HEK293 (cell line): ENCODE measurements at regions not wholly inside any gene's neighbourhood (a gene's known extent, or its start where the extent isn't known, plus 50 kb on each side); places are given as distances from the start of the nearest gene placed in this dataset.

Source experiments
- CTCF ChIA-PET: fragments of 350-600 bp; formaldehyde crosslinking; extraction: SDS; loops from one replicate; lab custom pipeline; 2021; ENCODE audit warnings: antibody characterized with exemption; lab: Yijun Ruan, JAX
- POLR2A ChIA-PET: fragments of 300-600 bp; formaldehyde crosslinking; extraction: SDS; loops from one replicate; lab custom pipeline; 2020; ENCODE audit warnings: antibody characterized with exemption, inconsistent platforms; lab: Yijun Ruan, JAX
- H3K27ac ChIP-seq: fragments of 200-500 bp; sonication (Bioruptor generic); 2 replicates; pipeline ENCODE4 v1.5.1; 2014; ENCODE audit warnings: low read depth, low read length, control low read depth, inconsistent platforms; ENCODE audit errors: extremely low read depth
- H3K36me3 ChIP-seq, 2 experiments: fragments of 200-500 bp in 1 of 2; sonication (Bioruptor generic) in 1 of 2; 1 replicate in 1 of 2; 2 replicates in 1 of 2; pipeline ENCODE4 v1.5.1; 2014 to 2017; ENCODE audit warnings: inconsistent platforms in 2 of 2, low read length in 2 of 2; ENCODE audit not compliant: control insufficient read depth in 2 of 2, insufficient read depth in 1 of 2
- H3K4me1 ChIP-seq: fragments of 200-500 bp; sonication (Bioruptor generic); 2 replicates; pipeline ENCODE4 v1.5.1; 2014; ENCODE audit warnings: mild to moderate bottlenecking, low read length, inconsistent platforms; ENCODE audit not compliant: control insufficient read depth, insufficient read depth
- H3K4me3 ChIP-seq: 2 replicates; pipeline ENCODE4 v1.5.1; 2011; ENCODE audit warnings: low read depth, mild to moderate bottlenecking, control low read depth, low read length, moderate library complexity
- H3K9me3 ChIP-seq: fragments of 200-500 bp; sonication (Bioruptor generic); 2 replicates; pipeline ENCODE4 v1.5.1; 2014; ENCODE audit warnings: low read depth, low read length, inconsistent platforms; ENCODE audit not compliant: control insufficient read depth, insufficient read depth
- KLF16 ChIP-seq: fragments of 450-650 bp; formaldehyde crosslinking; IDR thresholded peaks from 2 replicates; pipeline ENCODE4 v1.5.1; 2017; ENCODE audit warnings: missing biosample characterization, missing genetic modification characterization
- KLF9 ChIP-seq: fragments of 450-650 bp; formaldehyde crosslinking; IDR thresholded peaks from 2 replicates; pipeline ENCODE4 v1.5.1; 2016; ENCODE audit warnings: missing biosample characterization, missing genetic modification characterization, low read depth
- MYNN ChIP-seq: fragments of 450-650 bp; formaldehyde crosslinking; IDR thresholded peaks from 2 replicates; pipeline ENCODE4 v1.5.1; 2016; ENCODE audit warnings: missing biosample characterization, missing genetic modification characterization, borderline replicate concordance
- MZF1 ChIP-seq: fragments of 450-650 bp; formaldehyde crosslinking; IDR thresholded peaks from 2 replicates; pipeline ENCODE4 v1.5.1; 2017; ENCODE audit warnings: missing biosample characterization, missing genetic modification characterization, borderline replicate concordance
- SP2 ChIP-seq: fragments of 450-650 bp; formaldehyde crosslinking; IDR thresholded peaks from 2 replicates; pipeline ENCODE4 v1.5.1; 2016; ENCODE audit warnings: missing biosample characterization, missing genetic modification characterization
- SP7 ChIP-seq: fragments of 450-650 bp; formaldehyde crosslinking; IDR thresholded peaks from 2 replicates; pipeline ENCODE4 v1.5.1; 2016; ENCODE audit warnings: missing biosample characterization, missing genetic modification characterization
- ZBTB20 ChIP-seq: fragments of 450-650 bp; formaldehyde crosslinking; IDR thresholded peaks from 2 replicates; pipeline ENCODE4 v1.5.1; 2016; ENCODE audit warnings: missing biosample characterization, missing genetic modification characterization
- ZNF132 ChIP-seq: fragments of 450-650 bp; formaldehyde crosslinking; IDR thresholded peaks from 2 replicates; pipeline ENCODE4 v1.5.1; 2017; ENCODE audit warnings: missing biosample characterization, missing genetic modification characterization, borderline replicate concordance
- ZNF2 ChIP-seq: fragments of 450-650 bp; formaldehyde crosslinking; IDR thresholded peaks from 2 replicates; pipeline ENCODE4 v1.5.1; 2016; ENCODE audit warnings: missing biosample characterization, missing genetic modification characterization
- ZNF248 ChIP-seq: fragments of 450-650 bp; formaldehyde crosslinking; IDR thresholded peaks from 2 replicates; pipeline ENCODE4 v1.5.1; 2017; ENCODE audit warnings: missing biosample characterization, missing genetic modification characterization
- ZNF274 ChIP-seq, 2 experiments: fragments of 200-500 bp in 1 of 2; fragments of 450-650 bp in 1 of 2; sonication (Bioruptor generic) in 1 of 2; formaldehyde crosslinking in 1 of 2; IDR thresholded peaks; 2 replicates each; pipeline versions ENCODE4 v1.5.1 to v1.6.1; 2014 to 2016; ENCODE audit warnings: borderline replicate concordance in 1 of 2, inconsistent platforms in 1 of 2, low read length in 1 of 2, missing biosample characterization in 1 of 2, missing genetic modification characterization in 1 of 2
- ZNF366 ChIP-seq: fragments of 450-650 bp; formaldehyde crosslinking; conservative IDR thresholded peaks from 2 replicates; pipeline ENCODE4 v1.5.1; 2016; ENCODE audit warnings: missing biosample characterization, missing genetic modification characterization
- ZNF391 ChIP-seq: fragments of 450-650 bp; formaldehyde crosslinking; IDR thresholded peaks from 2 replicates; pipeline ENCODE4 v1.5.1; 2016; ENCODE audit warnings: low read depth, missing biosample characterization, missing genetic modification characterization, borderline replicate concordance
- ZNF416 ChIP-seq: fragments of 450-650 bp; formaldehyde crosslinking; IDR thresholded peaks from 2 replicates; pipeline ENCODE4 v1.5.1; 2016; ENCODE audit warnings: missing biosample characterization, missing genetic modification characterization
- ZNF48 ChIP-seq: fragments of 450-650 bp; formaldehyde crosslinking; IDR thresholded peaks from 2 replicates; pipeline ENCODE4 v1.5.1; 2016; ENCODE audit warnings: missing biosample characterization, missing genetic modification characterization
- ZNF501 ChIP-seq: fragments of 450-650 bp; formaldehyde crosslinking; IDR thresholded peaks from 2 replicates; pipeline ENCODE4 v1.5.1; 2016; ENCODE audit warnings: missing biosample characterization, missing genetic modification characterization
- ZNF514 ChIP-seq: fragments of 450-650 bp; formaldehyde crosslinking; IDR thresholded peaks from 2 replicates; pipeline ENCODE4 v1.5.1; 2016; ENCODE audit warnings: missing biosample characterization, missing genetic modification characterization
- ZNF530 ChIP-seq: fragments of 450-650 bp; formaldehyde crosslinking; IDR thresholded peaks from 2 replicates; pipeline ENCODE4 v1.5.1; 2016; ENCODE audit warnings: low read depth, missing biosample characterization, missing genetic modification characterization
- ZNF571 ChIP-seq: fragments of 450-650 bp; formaldehyde crosslinking; IDR thresholded peaks from 2 replicates; pipeline ENCODE4 v1.5.0; 2017; ENCODE audit warnings: missing biosample characterization, missing genetic modification characterization
- ZNF596 ChIP-seq: fragments of 450-650 bp; IDR thresholded peaks from 2 replicates; pipeline ENCODE4 v1.5.0; 2018; ENCODE audit warnings: missing biosample characterization, mild to moderate bottlenecking, missing genetic modification characterization, moderate library complexity
- ZNF76 ChIP-seq: fragments of 450-650 bp; formaldehyde crosslinking; IDR thresholded peaks from 2 replicates; pipeline ENCODE4; 2016; ENCODE audit warnings: low read depth, missing biosample characterization, missing genetic modification characterization, borderline replicate concordance
- ZSCAN16 ChIP-seq: fragments of 450-650 bp; formaldehyde crosslinking; IDR thresholded peaks from 2 replicates; pipeline ENCODE4 v1.5.1; 2016; ENCODE audit warnings: missing biosample characterization, missing genetic modification characterization
- TF ChIP-seq, protein P1 (sequence below): fragments of 450-650 bp; formaldehyde crosslinking; IDR thresholded peaks from 2 replicates; pipeline ENCODE4 v1.5.1; 2016; ENCODE audit warnings: missing biosample characterization, missing genetic modification characterization
- TF ChIP-seq, protein P2 (sequence below): fragments of 450-650 bp; formaldehyde crosslinking; IDR thresholded peaks from 2 replicates; pipeline ENCODE4; 2016; ENCODE audit warnings: missing biosample characterization, missing genetic modification characterization
- TF ChIP-seq, protein P3 (sequence below): IDR thresholded peaks from 2 replicates; pipeline ENCODE4 v1.6.1; 2011; ENCODE audit warnings: mild to moderate bottlenecking, low read depth, low read length, borderline replicate concordance
- TF ChIP-seq, protein P4 (sequence below): fragments of 450-650 bp; formaldehyde crosslinking; IDR thresholded peaks from 2 replicates; pipeline ENCODE4 v1.5.1; 2016; ENCODE audit warnings: missing biosample characterization, missing genetic modification characterization

DNA sequence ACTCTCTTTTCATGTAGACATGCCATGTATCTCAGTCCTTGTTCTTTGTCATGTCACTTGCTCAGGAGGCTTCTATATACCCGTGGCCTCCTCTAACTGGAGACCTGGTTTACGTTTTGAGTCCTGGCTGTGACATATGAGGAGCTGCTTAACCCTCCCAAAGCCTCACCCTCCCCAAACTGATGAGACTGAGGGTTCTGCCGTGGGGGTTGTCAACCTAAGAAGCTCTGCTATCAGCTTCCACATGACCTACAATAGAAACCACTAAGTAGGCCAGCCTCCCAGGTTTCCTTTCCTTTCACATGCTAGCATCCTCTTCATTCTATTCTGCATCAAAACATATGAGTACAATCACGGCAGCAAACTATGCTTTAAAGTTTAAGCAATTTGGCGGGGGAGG lies 76.8 kb upstream of the WSCD2 start (continued):
- TF ChIP-seq, protein P1, sequence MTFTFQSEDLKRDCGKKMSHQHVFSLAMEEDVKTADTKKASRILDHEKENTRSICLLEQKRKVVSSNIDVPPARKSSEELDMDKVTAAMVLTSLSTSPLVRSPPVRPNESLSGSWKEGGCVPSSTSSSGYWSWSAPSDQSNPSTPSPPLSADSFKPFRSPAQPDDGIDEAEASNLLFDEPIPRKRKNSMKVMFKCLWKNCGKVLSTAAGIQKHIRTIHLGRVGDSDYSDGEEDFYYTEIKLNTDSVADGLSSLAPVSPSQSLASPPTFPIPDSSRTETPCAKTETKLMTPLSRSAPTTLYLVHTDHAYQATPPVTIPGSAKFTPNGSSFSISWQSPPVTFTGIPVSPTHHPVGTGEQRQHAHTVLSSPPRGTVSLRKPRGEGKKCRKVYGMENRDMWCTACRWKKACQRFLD (tag by site-specific recombination), result no peak
- TF ChIP-seq ZNF416 (tag by site-specific recombination) (no peak), KLF16 (no peak), ZNF76 (no peak), SP7 (tag by site-specific recombination) (no peak), ZNF48 (tag by site-specific recombination) (no peak), ZNF248 (tag by site-specific recombination) (no peak), ZNF391 (no peak)
- TF ChIP-seq, protein P2, sequence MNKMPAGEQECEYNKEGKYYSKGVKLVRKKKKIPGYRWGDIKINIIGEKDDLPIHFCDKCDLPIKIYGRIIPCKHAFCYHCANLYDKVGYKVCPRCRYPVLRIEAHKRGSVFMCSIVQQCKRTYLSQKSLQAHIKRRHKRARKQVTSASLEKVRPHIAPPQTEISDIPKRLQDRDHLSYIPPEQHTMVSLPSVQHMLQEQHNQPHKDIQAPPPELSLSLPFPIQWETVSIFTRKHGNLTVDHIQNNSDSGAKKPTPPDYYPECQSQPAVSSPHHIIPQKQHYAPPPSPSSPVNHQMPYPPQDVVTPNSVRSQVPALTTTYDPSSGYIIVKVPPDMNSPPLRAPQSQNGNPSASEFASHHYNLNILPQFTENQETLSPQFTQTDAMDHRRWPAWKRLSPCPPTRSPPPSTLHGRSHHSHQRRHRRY (tag by site-specific recombination), result no peak

DNA sequence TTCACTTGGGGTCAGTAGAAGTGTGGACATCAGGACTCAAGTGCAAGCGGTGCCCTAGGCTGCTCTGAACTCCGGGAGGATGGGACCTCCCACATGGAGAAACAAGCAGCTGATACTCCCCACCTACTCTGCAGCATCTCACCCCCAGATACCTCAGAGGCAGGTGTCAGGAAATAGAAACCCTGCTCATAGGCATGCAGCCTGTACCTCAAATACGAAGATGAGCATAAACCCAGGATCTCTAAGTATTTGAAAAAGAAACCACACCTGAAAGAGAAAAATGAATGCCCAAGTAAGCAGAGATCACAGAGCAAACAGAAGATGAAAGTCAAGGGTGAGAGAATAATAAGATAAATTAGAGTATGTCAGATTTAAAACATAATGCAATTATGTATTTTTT lies 75.6 kb upstream of the WSCD2 start:
- Histone ChIP-seq H3K4me3 (no peak overlapping the region), H3K27ac (no peak overlapping the region), H3K9me3 (no peaks in the 10 kb centered on the region), H3K36me3 (no peaks in the 10 kb centered on the region), H3K4me1 (no peaks in the 10 kb centered on the region)
- CTCF ChIA-PET, result no interaction called here
- TF ChIP-seq ZNF366 (tag by site-specific recombination) (no peak), MYNN (tag by site-specific recombination) (no peak), ZNF571 (tag by site-specific recombination) (no peak), SP2 (tag by site-specific recombination) (no peak), ZNF514 (no peak), ZNF2 (tag by site-specific recombination) (no peak), ZNF596 (tag by site-specific recombination) (no peak), ZNF274 (IDR thresholded peaks at IDR 0.05; ENCODE audit: low read length) (no peak), ZNF274 (tag by site-specific recombination; IDR thresholded peaks at IDR 0.05; ENCODE audit: borderline replicate concordance) (no peak), ZNF501 (tag by site-specific recombination) (no peak), ZSCAN16 (no peak), KLF9 (tag by site-specific recombination) (no peak), ZNF530 (tag by site-specific recombination) (no peak), ZBTB20 (no peak), ZNF132 (tag by site-specific recombination) (no peak), MZF1 (tag by site-specific recombination) (no peak)
- TF ChIP-seq, protein P3, sequence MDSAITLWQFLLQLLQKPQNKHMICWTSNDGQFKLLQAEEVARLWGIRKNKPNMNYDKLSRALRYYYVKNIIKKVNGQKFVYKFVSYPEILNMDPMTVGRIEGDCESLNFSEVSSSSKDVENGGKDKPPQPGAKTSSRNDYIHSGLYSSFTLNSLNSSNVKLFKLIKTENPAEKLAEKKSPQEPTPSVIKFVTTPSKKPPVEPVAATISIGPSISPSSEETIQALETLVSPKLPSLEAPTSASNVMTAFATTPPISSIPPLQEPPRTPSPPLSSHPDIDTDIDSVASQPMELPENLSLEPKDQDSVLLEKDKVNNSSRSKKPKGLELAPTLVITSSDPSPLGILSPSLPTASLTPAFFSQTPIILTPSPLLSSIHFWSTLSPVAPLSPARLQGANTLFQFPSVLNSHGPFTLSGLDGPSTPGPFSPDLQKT, result no peak
- TF ChIP-seq, protein P4, sequence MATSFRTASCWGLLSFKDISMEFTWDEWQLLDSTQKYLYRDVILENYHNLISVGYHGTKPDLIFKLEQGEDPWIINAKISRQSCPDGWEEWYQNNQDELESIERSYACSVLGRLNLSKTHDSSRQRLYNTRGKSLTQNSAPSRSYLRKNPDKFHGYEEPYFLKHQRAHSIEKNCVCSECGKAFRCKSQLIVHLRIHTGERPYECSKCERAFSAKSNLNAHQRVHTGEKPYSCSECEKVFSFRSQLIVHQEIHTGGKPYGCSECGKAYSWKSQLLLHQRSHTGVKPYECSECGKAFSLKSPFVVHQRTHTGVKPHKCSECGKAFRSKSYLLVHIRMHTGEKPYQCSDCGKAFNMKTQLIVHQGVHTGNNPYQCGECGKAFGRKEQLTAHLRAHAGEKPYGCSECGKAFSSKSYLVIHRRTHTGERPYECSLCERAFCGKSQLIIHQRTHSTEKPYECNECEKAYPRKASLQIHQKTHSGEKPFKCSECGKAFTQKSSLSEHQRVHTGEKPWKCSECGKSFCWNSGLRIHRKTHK (tag by site-specific recombination), result no peak
- POLR2A ChIA-PET, result no interaction called here
